ENCODE measurements at regions not wholly inside any gene's neighbourhood (a gene's known extent, or its start where the extent isn't known, plus 50 kb on each side); places are given as distances from the start of the nearest gene placed in this dataset.

DNA sequence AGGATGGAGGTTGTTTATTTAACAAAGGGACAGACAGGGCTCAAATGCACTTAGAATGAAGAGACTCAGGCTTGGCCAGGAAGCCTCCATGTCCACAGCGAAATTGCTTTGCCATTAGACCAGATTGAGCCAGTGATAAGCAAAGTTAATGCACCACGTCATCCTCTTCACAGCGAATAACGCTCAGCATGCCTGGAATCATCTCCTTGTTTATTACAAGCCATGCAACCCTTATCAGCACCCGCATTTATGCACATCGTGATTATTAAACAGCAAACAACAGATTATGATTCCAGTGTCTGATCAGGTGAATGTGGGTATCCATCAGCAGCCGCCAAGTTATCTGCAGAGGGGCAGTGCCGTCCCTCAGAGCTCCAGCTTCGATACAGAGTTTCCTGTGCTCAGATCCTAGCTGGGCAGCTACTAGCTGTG is 175.0 kb upstream of the TMEM132C start:
- DNase-seq (ENCODE audit: low read depth, low spot score), result no peak
- CTCF ChIA-PET, result no interaction called here
- Histone ChIP-seq H3K4me3 (ENCODE audit: low read depth, low read length) (no peak overlapping the region), H3K27ac (ENCODE audit: low read depth, low read length) (no peak overlapping the region), H3K9me3 (ENCODE audit: control insufficient read depth, insufficient read depth, low read length) (peaks cover 32% of the 10 kb centered on the region), H3K27me3 (ENCODE audit: control insufficient read depth, insufficient read depth, low read length) (no peaks in the 10 kb centered on the region)
- TF ChIP-seq CTCF (IDR thresholded peaks at IDR 0.05; ENCODE audit: low read depth, low read length), result no peak
- POLR2A ChIA-PET, result no interaction called here

DNA sequence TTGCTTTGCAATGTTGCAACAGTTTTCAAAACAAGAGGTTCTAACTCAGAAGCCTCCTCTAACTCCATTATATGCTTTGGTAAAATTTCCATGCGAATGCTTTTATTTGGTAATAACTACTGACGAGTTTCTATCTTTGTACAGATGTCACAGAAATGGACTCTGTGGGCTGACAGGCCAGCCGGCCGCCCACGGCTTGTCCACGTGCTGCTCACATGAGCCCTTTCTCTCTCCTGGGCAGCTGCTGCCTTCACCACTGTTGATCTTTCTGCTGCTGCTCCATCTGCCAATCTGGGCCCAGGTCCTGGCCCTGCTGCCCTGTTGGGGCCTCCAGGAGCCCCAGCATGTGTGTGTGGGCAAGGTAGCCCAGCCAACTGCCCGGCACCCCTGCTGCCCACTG is 168.2 kb upstream of the TMEM132C start:
- H3K27ac ChIP-seq (ENCODE audit: low read depth, low read length), result no peak overlapping the region
- TF ChIP-seq CTCF (IDR thresholded peaks at IDR 0.05; ENCODE audit: low read depth, low read length), result no peak
- no peak for DNase-seq (ENCODE audit: low read depth, low spot score)
- H3K9me3 ChIP-seq (ENCODE audit: control insufficient read depth, insufficient read depth, low read length), result peaks cover 40% of the 10 kb centered on the region
- no peak overlapping the region for H3K4me3 ChIP-seq (ENCODE audit: low read depth, low read length)
- ChIA-PET POLR2A (no interaction called here), CTCF (no interaction called here)
- no peaks in the 10 kb centered on the region for H3K27me3 ChIP-seq (ENCODE audit: control insufficient read depth, insufficient read depth, low read length)

- no peak overlapping the region for H3K4me3 ChIP-seq (ENCODE audit: low read depth, low read length)
- H3K27ac ChIP-seq (ENCODE audit: low read depth, low read length), result no peak overlapping the region
- POLR2A ChIA-PET, result no interaction called here
- H3K27me3 ChIP-seq (ENCODE audit: control insufficient read depth, insufficient read depth, low read length), result no peaks in the 10 kb centered on the region
- H3K9me3 ChIP-seq (ENCODE audit: control insufficient read depth, insufficient read depth, low read length), result peaks cover 42% of the 10 kb centered on the region
- CTCF ChIA-PET, result no interaction called here
- no peak for TF ChIP-seq CTCF (IDR thresholded peaks at IDR 0.05; ENCODE audit: low read depth, low read length)
- no peak for DNase-seq (ENCODE audit: low read depth, low spot score)
Measured at GRCh38 chr12:128103152-128103551, 163.8 kb upstream of the TMEM132C start.

- H3K9me3 ChIP-seq (ENCODE audit: control insufficient read depth, insufficient read depth, low read length), result peaks cover 49% of the 10 kb centered on the region
- no peak overlapping the region for H3K27ac ChIP-seq (ENCODE audit: low read depth, low read length)
- no peak overlapping the region for H3K4me3 ChIP-seq (ENCODE audit: low read depth, low read length)
- no peak for TF ChIP-seq CTCF (IDR thresholded peaks at IDR 0.05; ENCODE audit: low read depth, low read length)
- ChIA-PET CTCF (no interaction called here), POLR2A (no interaction called here)
- no peaks in the 10 kb centered on the region for H3K27me3 ChIP-seq (ENCODE audit: control insufficient read depth, insufficient read depth, low read length)
- DNase-seq (ENCODE audit: low read depth, low spot score), result no peak
Measured at GRCh38 chr12:128109236-128109635, 157.7 kb upstream of the TMEM132C start.

- Histone ChIP-seq H3K9me3 (ENCODE audit: control insufficient read depth, insufficient read depth, low read length) (peaks cover 45% of the 10 kb centered on the region), H3K27ac (ENCODE audit: low read depth, low read length) (no peak overlapping the region), H3K27me3 (ENCODE audit: control insufficient read depth, insufficient read depth, low read length) (no peaks in the 10 kb centered on the region), H3K4me3 (ENCODE audit: low read depth, low read length) (no peak overlapping the region)
- no peak for TF ChIP-seq CTCF (IDR thresholded peaks at IDR 0.05; ENCODE audit: low read depth, low read length)
- DNase-seq (ENCODE audit: low read depth, low spot score), result no peak
- ChIA-PET CTCF (no interaction called here), POLR2A (no interaction called here)
Measured at GRCh38 chr12:128109636-128110035, 157.3 kb upstream of the TMEM132C start.
